Hepatocyte (in vitro differentiated cells): ENCODE measurements at regions not wholly inside any gene's neighbourhood (a gene's known extent, or its start where the extent isn't known, plus 50 kb on each side); places are given as distances from the start of the nearest gene placed in this dataset.

Source experiments
- EZH2phosphoT487 ChIP-seq: fragments of 200-600 bp; sonication (generic); IDR thresholded peaks from one replicate; pipeline ENCODE4 v1.6.1; 2018; ENCODE audit warnings: antibody characterized with exemption, mild to moderate bottlenecking, low read depth, moderate library complexity; ENCODE audit not compliant: unreplicated experiment, severe bottlenecking
- TF ChIP-seq, protein P1 (sequence below): fragments of 200-600 bp; sonication (generic); IDR thresholded peaks from 2 replicates; pipeline ENCODE4 v1.5.1; 2016; ENCODE audit warnings: antibody characterized with exemption, mild to moderate bottlenecking; ENCODE audit not compliant: poor library complexity

DNA sequence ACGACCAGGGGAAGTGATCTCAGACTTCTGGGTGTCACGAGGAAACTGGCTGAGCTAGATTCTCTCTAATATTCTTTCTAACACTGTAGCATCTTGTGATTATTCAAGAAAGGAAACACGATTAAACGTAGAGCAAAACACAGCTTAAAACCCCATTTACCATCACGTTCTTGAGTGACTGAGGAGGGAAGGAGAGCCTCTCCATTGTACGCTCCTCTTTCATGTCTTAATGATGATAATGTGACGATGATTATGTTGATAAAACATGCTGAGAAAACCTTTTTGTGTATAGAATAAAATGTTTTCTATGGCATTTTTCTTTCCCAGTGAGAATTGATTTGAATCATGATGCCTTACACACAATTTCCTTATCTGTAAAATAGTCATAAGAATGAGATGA lies 705.6 kb upstream of the ID2 start:
- TF ChIP-seq EZH2phosphoT487 = no peak
- TF ChIP-seq, protein P1, sequence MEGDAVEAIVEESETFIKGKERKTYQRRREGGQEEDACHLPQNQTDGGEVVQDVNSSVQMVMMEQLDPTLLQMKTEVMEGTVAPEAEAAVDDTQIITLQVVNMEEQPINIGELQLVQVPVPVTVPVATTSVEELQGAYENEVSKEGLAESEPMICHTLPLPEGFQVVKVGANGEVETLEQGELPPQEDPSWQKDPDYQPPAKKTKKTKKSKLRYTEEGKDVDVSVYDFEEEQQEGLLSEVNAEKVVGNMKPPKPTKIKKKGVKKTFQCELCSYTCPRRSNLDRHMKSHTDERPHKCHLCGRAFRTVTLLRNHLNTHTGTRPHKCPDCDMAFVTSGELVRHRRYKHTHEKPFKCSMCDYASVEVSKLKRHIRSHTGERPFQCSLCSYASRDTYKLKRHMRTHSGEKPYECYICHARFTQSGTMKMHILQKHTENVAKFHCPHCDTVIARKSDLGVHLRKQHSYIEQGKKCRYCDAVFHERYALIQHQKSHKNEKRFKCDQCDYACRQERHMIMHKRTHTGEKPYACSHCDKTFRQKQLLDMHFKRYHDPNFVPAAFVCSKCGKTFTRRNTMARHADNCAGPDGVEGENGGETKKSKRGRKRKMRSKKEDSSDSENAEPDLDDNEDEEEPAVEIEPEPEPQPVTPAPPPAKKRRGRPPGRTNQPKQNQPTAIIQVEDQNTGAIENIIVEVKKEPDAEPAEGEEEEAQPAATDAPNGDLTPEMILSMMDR = no peak
